GM12892 (cell line): ENCODE measurements at regions not wholly inside any gene's neighbourhood (a gene's known extent, or its start where the extent isn't known, plus 50 kb on each side); places are given as distances from the start of the nearest gene placed in this dataset.

ENCODE experiments used
- POLR2A ChIP-seq: IDR thresholded peaks from 2 replicates; pipeline ENCODE4 v1.6.1; 2011; ENCODE audit warnings: low read depth, low read length, control low read depth
- POLR2AphosphoS5 ChIP-seq: IDR thresholded peaks from 2 replicates; pipeline ENCODE4 v1.6.1; 2011; ENCODE audit warnings: low read depth, low read length, control low read depth

DNA sequence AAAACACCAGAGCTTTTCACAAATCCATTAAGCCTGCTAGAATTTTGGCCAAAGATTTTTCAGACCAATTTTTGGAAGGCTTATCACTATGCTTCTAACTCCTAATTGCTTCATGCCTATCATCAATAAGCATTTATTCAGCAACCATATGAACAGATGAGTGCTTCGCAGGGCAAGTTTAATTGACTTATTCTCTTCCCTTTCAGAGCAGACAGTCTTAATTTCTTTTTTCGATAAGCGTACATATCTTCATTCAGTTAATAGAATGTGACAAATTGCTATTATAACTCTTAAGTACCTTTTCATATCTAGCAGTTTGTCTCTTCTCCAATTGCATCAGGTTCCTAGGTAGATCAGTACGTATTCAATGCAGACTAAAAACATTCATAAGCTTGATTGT is 298.4 kb upstream of the ANO5 start:
- no peak for TF ChIP-seq POLR2A
- no peak for TF ChIP-seq POLR2AphosphoS5
